Prostate gland (tissue), 2 donors: ENCODE measurements at regions not wholly inside any gene's neighbourhood (a gene's known extent, or its start where the extent isn't known, plus 50 kb on each side); places are given as distances from the start of the nearest gene placed in this dataset.

ENCODE experiments used
- DNase-seq: peaks from one replicate; pipeline ENCODE4 v3.0.0-alpha.2; 2019; ENCODE audit warnings: low spot score
- H3K27ac ChIP-seq, 2 donors: fragments of 200-600 bp; sonication (generic); 2 replicates each; pipeline ENCODE4 v1.5.1; 2017 to 2019
- H3K27me3 ChIP-seq: fragments of 200-600 bp; sonication (generic); replicated peaks from 2 replicates; pipeline ENCODE4 v1.5.1; 2019; ENCODE audit not compliant: insufficient read depth
- H3K36me3 ChIP-seq, 2 donors: fragments of 200-600 bp; sonication (generic); 1 replicate in 1 of 2; 2 replicates in 1 of 2; pipeline versions ENCODE4 v1.5.1 to v1.8.1; 2017 to 2019
- H3K4me1 ChIP-seq: fragments of 200-600 bp; sonication (generic); replicated peaks from 2 replicates; pipeline ENCODE4 v1.5.1; 2019
- H3K4me3 ChIP-seq, 2 donors: fragments of 200-600 bp; sonication (generic); 2 replicates each; pipeline ENCODE4 v1.5.1; 2017 to 2019
- H3K9me3 ChIP-seq: fragments of 200-600 bp; sonication (generic); 2 replicates; pipeline ENCODE4 v1.5.1; 2017
- POLR2A ChIP-seq: fragments of 450-650 bp; IDR thresholded peaks from one replicate; pipeline ENCODE4 v1.6.1; 2016; ENCODE audit warnings: antibody characterized with exemption, mild to moderate bottlenecking
- POLR2AphosphoS5 ChIP-seq: sonication (generic); formaldehyde crosslinking; IDR thresholded peaks from one replicate; pipeline ENCODE4 v1.6.1; 2017; ENCODE audit warnings: antibody characterized with exemption
- WGBS: methylation state at CpG from one replicate; pipeline ENCODE4 v1.1.5; 2018; 5-methylcytosine and 5-hydroxymethylcytosine counted together
- intact Hi-C: fragments of 100-400 bp; cut with DNase I; formaldehyde crosslinking; loops from one replicate; pipeline ENCODE4 v1.14.2; 2022
- TF ChIP-seq, protein P1 (sequence below), 4 experiments: fragments of 200-600 bp in 2 of 4; fragments of 450-650 bp in 2 of 4; sonication (generic) in 2 of 4; IDR thresholded peaks; 1 replicate in 3 of 4; 2 replicates in 1 of 4; pipeline ENCODE4 v1.5.1; 2016 to 2019; ENCODE audit warnings: antibody characterized with exemption in 4 of 4, mild to moderate bottlenecking in 2 of 4, moderate library complexity in 2 of 4

GRCh38 chr18:73121207-73121606 is 253.4 kb upstream of the NETO1 start:
- no peak for DNase-seq
- Histone ChIP-seq H3K36me3 (no peaks in the 10 kb centered on the region), H3K4me1 (no peaks in the 10 kb centered on the region), H3K9me3 (no peaks in the 10 kb centered on the region), H3K27ac (no peak overlapping the region), H3K27me3 (no peaks in the 10 kb centered on the region), H3K4me3 (no peak overlapping the region)
- TF ChIP-seq, protein P1, sequence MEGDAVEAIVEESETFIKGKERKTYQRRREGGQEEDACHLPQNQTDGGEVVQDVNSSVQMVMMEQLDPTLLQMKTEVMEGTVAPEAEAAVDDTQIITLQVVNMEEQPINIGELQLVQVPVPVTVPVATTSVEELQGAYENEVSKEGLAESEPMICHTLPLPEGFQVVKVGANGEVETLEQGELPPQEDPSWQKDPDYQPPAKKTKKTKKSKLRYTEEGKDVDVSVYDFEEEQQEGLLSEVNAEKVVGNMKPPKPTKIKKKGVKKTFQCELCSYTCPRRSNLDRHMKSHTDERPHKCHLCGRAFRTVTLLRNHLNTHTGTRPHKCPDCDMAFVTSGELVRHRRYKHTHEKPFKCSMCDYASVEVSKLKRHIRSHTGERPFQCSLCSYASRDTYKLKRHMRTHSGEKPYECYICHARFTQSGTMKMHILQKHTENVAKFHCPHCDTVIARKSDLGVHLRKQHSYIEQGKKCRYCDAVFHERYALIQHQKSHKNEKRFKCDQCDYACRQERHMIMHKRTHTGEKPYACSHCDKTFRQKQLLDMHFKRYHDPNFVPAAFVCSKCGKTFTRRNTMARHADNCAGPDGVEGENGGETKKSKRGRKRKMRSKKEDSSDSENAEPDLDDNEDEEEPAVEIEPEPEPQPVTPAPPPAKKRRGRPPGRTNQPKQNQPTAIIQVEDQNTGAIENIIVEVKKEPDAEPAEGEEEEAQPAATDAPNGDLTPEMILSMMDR (IDR thresholded peaks at IDR 0.05): no peak
- no peak for TF ChIP-seq POLR2A
- intact Hi-C loops: no loop called here
- WGBS: 94% methylated on average over 1 of the region's 1 CpG

GRCh38 chr18:73120626-73121025 is 252.8 kb upstream of the NETO1 start:
- no peaks in the 10 kb centered on the region for H3K9me3 ChIP-seq
- DNase-seq: no peak
- H3K4me3 ChIP-seq: no peak overlapping the region
- TF ChIP-seq, protein P1 (IDR thresholded peaks at IDR 0.05): no peak
- TF ChIP-seq POLR2AphosphoS5 (no peak), POLR2A (no peak)
- no peaks in the 10 kb centered on the region for H3K4me1 ChIP-seq
- no peak overlapping the region for H3K27ac ChIP-seq
- H3K36me3 ChIP-seq: no peaks in the 10 kb centered on the region
- WGBS: 98% methylated on average over 8 of the region's 8 CpGs
- H3K27me3 ChIP-seq: no peaks in the 10 kb centered on the region
- intact Hi-C loops: no loop called here

- DNase-seq: no peak
- H3K4me3 ChIP-seq: no peak overlapping the region
- no peaks in the 10 kb centered on the region for H3K27me3 ChIP-seq
- no peaks in the 10 kb centered on the region for H3K36me3 ChIP-seq
- intact Hi-C loops: no loop called here
- no peaks in the 10 kb centered on the region for H3K4me1 ChIP-seq
- TF ChIP-seq POLR2AphosphoS5: no peak
- TF ChIP-seq POLR2A: no peak
- TF ChIP-seq, protein P1 (IDR thresholded peaks at IDR 0.05): no peak
- WGBS: 44% methylated on average over 2 of the region's 2 CpGs
- no peaks in the 10 kb centered on the region for H3K9me3 ChIP-seq
- H3K27ac ChIP-seq: no peak overlapping the region
These were observed 251.8 kb upstream of the NETO1 start for GRCh38 chr18:73119574-73119973.

DNA sequence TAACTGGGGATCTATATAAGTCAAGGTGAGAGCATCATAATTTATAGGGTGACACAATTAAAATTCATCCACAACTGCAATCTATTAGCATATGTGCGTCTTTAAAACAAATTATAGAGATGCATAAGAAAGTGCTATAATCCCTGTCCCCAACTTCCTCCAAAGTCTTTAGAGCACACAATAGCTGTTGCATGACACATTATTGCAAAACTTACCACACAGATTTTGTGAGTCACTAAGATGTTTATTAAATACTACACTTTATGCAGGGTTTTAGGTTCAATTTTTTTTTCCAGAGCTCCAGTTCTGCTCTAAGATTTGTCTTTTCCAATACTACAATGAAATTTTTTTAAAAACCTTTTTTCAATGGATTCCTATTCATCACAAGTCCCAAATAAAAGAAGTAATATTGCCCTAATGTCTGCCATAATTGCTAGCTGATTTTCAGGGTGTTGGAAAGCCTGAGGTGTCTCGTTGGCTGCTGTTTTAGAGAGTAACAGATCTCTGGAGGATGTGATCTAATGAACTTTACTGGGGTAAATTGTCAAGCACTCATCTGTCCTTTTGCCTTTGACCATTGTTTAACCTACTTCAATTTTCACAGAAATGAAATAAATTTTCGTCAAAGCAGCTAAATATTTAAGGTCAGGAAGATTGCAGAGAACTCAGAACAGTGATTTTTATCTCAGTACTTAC is 250.5 kb upstream of the NETO1 start:
- no peaks in the 10 kb centered on the region for H3K4me1 ChIP-seq
- H3K27me3 ChIP-seq: no peaks in the 10 kb centered on the region
- H3K36me3 ChIP-seq: no peaks in the 10 kb centered on the region
- DNase-seq: no peak
- TF ChIP-seq, protein P1 (IDR thresholded peaks at IDR 0.05): no peak
- TF ChIP-seq POLR2AphosphoS5: no peak
- TF ChIP-seq POLR2A: no peak
- intact Hi-C loops: no loop called here
- no peak overlapping the region for H3K27ac ChIP-seq
- no peaks in the 10 kb centered on the region for H3K9me3 ChIP-seq
- no peak overlapping the region for H3K4me3 ChIP-seq
- WGBS: 77% methylated on average over 3 of the region's 3 CpGs

DNA sequence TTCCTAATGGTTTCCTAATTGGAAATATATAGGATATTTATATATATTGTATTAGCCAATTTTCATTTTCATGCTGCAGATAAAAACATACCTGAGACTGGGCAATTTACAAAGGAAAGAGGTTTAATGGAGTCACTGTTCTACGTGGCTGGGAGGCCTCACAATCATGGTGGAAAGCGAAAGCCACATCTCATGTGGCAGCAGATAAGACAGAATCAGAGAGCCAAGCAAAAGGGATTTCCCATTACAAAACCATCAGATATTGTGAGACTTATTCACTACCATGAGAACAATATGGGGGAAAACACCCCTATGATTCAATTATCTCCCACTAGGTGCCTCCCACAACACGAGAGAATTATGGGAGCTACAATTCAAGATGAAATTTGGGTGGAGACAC is 242.5 kb upstream of the NETO1 start:
- H3K27me3 ChIP-seq: no peaks in the 10 kb centered on the region
- DNase-seq: no peak
- TF ChIP-seq POLR2AphosphoS5 (no peak), POLR2A (no peak)
- TF ChIP-seq, protein P1 (IDR thresholded peaks at IDR 0.05): no peak
- intact Hi-C loops: no loop called here
- no peaks in the 10 kb centered on the region for H3K36me3 ChIP-seq
- no peaks in the 10 kb centered on the region for H3K9me3 ChIP-seq
- no peaks in the 10 kb centered on the region for H3K4me1 ChIP-seq
- H3K27ac ChIP-seq: no peak overlapping the region
- H3K4me3 ChIP-seq: no peak overlapping the region
- WGBS: 90% methylated on average over 3 of the region's 3 CpGs
